CD1c-positive myeloid dendritic cell (primary cell): ENCODE measurements at regions not wholly inside any gene's neighbourhood (a gene's known extent, or its start where the extent isn't known, plus 50 kb on each side); places are given as distances from the start of the nearest gene placed in this dataset.
A peak's percentile ranks its signal among the peaks of the same experiment; 100 is the strongest.

Experiments used
- DNase-seq: peaks from one replicate; pipeline ENCODE4 v3.0.0-alpha.2; 2016; ENCODE audit errors: extremely low spot score

DNA sequence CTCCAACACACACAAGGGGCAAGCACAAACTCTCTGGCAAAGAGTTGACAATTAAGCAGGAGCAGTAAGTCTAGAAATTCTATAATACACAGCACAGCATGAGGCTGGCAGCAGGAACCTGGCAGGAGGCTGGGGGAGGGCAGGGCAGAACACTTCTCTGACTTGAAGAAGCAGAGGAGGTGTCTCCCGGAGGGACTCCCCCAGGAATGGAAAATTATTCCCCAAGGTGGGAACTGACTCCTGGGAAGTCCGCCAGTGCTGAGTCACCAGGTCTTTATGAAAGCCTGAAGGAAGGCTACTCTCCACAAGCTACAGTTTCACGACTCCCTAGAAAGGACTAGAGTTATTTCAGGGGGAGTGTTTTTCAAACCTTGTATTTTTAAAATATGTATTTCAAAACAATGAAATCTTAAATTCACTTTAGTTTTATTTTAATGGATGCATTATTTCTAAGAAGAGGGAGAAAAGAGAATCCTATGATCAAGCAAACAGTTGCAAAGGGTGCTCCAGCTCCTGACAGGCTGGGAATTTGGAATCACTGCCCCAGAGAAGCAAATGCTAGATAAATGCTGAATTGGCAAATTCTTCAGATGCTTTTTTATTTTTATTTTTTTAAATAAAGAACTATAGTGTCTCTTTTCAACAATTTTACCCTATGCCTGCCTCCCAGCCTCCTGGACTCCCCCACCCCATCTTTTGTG is 192.8 kb downstream of the LY86 start:
- no peak for DNase-seq

GRCh38 chr6:6781873-6782227 is 193.3 kb downstream of the LY86 start:
- DNase-seq: no peak

DNA sequence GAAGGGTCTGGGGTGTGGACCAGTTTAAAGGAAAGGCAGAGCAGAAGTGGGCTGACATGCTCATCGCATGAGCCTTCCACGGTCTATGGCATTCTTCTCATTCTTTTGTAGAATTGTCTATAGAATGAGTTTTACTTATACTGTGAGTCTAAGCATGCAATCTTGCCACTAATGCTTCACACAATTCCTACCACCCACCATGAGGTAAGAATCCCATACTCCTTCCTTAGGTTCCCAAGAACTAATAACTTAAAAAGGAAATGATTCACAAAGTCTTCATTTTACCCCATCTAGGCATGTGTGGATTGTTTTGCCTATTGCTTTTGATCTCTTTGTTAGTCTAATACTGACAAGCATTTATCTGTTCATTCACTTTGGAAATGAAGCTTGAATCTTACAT is 195.2 kb downstream of the LY86 start:
- no peak for DNase-seq

GRCh38 chr6:6784514-6785162 is 196.1 kb downstream of the LY86 start:
- no peak for DNase-seq

DNA sequence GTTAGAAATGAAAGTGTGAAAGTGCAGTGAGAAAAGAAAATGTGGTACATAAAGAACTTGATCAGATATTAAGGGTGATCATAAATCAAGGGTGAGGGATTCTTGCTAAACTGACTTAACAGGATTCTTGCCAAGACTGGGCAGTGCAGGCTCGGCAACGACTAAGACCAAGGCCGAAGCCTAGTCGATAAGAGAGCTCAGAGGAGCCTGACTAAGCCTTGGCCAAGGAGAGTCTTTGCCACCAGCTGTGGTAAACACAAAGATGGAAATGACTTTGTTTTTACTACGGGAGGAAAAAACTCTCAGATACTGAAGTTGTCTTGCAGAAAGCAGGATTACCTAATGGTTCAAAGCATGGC is 196.6 kb downstream of the LY86 start:
- DNase-seq: no peak

- DNase-seq: peak; percentile 50
Observed at GRCh38 chr6:6788394-6789032, 200.0 kb downstream of the LY86 start.

DNA sequence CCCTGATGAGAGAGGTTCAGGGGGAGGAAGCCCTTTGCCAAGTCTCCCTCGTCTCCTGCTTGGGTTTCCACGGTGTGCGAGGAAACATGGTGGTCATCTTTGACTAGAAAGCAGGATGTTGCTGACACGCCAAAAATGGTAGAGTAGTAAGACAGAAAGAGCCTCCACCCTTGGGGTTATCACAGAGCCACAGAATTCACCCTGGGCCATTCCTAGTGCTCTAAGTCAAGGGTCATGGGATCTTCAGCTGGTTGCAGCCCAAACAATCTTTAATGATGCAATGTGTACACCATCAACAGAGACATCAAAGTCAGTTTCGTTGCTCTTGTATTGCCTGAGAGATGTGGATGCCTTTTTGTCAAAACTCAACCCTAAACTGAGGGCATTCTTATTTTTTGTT is 201.9 kb downstream of the LY86 start:
- DNase-seq: no peak

- no peak for DNase-seq
Observed at GRCh38 chr6:6790891-6791290, 202.4 kb downstream of the LY86 start.

- peak; percentile 92 for DNase-seq
Observed at GRCh38 chr6:6793388-6794250, 205.1 kb downstream of the LY86 start.

GRCh38 chr6:6795393-6795792 is 206.9 kb downstream of the LY86 start:
- DNase-seq: no peak

- peak; percentile 49 for DNase-seq
Observed at GRCh38 chr6:6796818-6797217, 208.3 kb downstream of the LY86 start.

GRCh38 chr6:6798448-6798860 is 209.9 kb downstream of the LY86 start:
- DNase-seq: no peak

- DNase-seq: peak; percentile 57
Observed at GRCh38 chr6:6801005-6801335, 212.4 kb downstream of the LY86 start.

GRCh38 chr6:6801635-6802218 is 213.2 kb downstream of the LY86 start:
- no peak for DNase-seq

- DNase-seq: peak; percentile 64
Observed at GRCh38 chr6:6803180-6803977, 214.9 kb downstream of the LY86 start.

DNA sequence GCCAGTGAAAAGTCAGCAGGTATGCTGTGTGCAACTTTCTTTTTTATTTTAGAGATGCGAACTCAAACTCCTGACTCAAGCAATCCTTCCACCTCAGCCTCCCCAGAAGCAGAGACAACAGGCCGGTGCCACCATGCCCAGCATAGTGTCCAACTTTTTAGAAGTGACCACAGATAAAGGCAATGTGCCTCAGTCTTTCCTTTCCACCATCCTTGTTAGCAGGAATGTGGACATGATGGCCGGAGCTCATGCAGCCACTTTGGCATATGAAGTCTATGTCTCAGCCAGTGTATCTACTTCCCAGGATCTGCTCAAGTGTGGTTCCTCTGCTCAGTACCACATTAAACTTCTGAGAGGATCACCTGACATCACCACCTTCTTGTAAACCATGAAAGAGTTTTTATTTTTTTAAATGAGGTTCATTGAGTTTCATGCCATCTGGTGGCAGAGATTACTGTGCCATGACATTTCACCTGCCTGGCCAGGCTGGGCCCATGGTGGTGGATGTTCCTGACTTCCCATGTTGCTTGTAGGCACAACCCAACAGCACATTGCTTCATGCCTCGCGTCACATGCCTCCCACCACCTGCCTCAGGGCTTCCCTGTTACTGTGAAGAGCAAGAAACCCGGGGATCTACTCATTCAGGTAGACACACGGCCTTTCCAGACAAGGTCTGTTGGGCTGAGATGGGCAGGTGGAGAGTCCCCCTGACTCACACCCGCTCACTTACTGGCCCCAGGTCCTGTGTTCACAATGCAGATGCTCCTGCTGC is 216.5 kb downstream of the LY86 start:
- peak; percentile 50 for DNase-seq

- peak; percentile 96 for DNase-seq
Observed at GRCh38 chr6:6806844-6807518, 218.5 kb downstream of the LY86 start.

- DNase-seq: no peak
Observed at GRCh38 chr6:6808343-6808742, 219.8 kb downstream of the LY86 start.

GRCh38 chr6:6808915-6809314 is 220.4 kb downstream of the LY86 start:
- no peak for DNase-seq

- peak; percentile 50 for DNase-seq
Observed at GRCh38 chr6:6810727-6811126, 222.2 kb downstream of the LY86 start.
